Breast epithelium (tissue), 4 donors: ENCODE measurements at regions not wholly inside any gene's neighbourhood (a gene's known extent, or its start where the extent isn't known, plus 50 kb on each side); places are given as distances from the start of the nearest gene placed in this dataset.

Source experiments
- DNase-seq, 2 donors: peaks; one replicate each; pipeline ENCODE4 v3.0.0-alpha.2; 2019; ENCODE audit warnings: low spot score in 2 of 2
- H3K27ac ChIP-seq, 2 donors: fragments of 200-600 bp; sonication (generic) in 1 of 2; one replicate each; pipeline ENCODE4 v1.5.1; 2016 to 2019; ENCODE audit warnings: mild to moderate bottlenecking in 1 of 2
- H3K27me3 ChIP-seq, 2 donors: fragments of 200-600 bp; sonication (generic) in 1 of 2; one replicate each; pipeline versions ENCODE4 v1.5.1 to v1.6.0; 2017 to 2019; ENCODE audit warnings: control low read depth in 1 of 2, mild to moderate bottlenecking in 1 of 2
- H3K36me3 ChIP-seq: fragments of 200-600 bp; one replicate; pipeline ENCODE4 v1.5.1; 2019
- H3K4me1 ChIP-seq, 2 donors: fragments of 200-600 bp; sonication (generic); one replicate each; pipeline ENCODE4 v1.5.1; 2016 to 2019; ENCODE audit warnings: control low read depth in 1 of 2
- H3K4me3 ChIP-seq, 3 donors: fragments of 200-600 bp; sonication (generic); 1 replicate in 2 of 3; 2 replicates in 1 of 3; pipeline ENCODE4 v1.5.1; 2016 to 2019; ENCODE audit warnings: mild to moderate bottlenecking in 3 of 3, moderate library complexity in 2 of 3
- H3K9me3 ChIP-seq, 2 donors: fragments of 200-600 bp; sonication (generic) in 1 of 2; one replicate each; pipeline ENCODE4 v1.5.1; 2016 to 2019; ENCODE audit warnings: control low read depth in 1 of 2
- CTCF ChIP-seq, 3 donors: fragments of 450-650 bp; IDR thresholded peaks; one replicate each; pipeline ENCODE4 v1.5.1; 2016 to 2017; ENCODE audit warnings: antibody characterized with exemption in 3 of 3, mild to moderate bottlenecking in 3 of 3, moderate library complexity in 3 of 3
- POLR2A ChIP-seq: fragments of 450-650 bp; IDR thresholded peaks from one replicate; pipeline ENCODE4 v1.6.1; 2016; ENCODE audit warnings: antibody characterized with exemption, mild to moderate bottlenecking, moderate library complexity
- POLR2AphosphoS5 ChIP-seq, 3 donors: sonication (generic); formaldehyde crosslinking; IDR thresholded peaks; one replicate each; pipeline ENCODE4 v1.6.1; 2017; ENCODE audit warnings: antibody characterized with exemption in 3 of 3
- intact Hi-C: fragments of 100-400 bp; cut with DNase I; formaldehyde crosslinking; loops from one replicate; pipeline ENCODE4 v1.15.1; 2023; ENCODE audit warnings: low total_unique reads

- Histone ChIP-seq H3K9me3 (no peaks in the 10 kb centered on the region), H3K4me1 (no peaks in the 10 kb centered on the region), H3K4me3 (no peak overlapping the region), H3K27me3 (no peaks in the 10 kb centered on the region), H3K36me3 (no peaks in the 10 kb centered on the region), H3K27ac (no peak overlapping the region)
- intact Hi-C loops, result no loop called here
- no peak for TF ChIP-seq POLR2AphosphoS5 (IDR thresholded peaks at IDR 0.05)
- no peak for TF ChIP-seq CTCF (IDR thresholded peaks at IDR 0.05)
- no peak for TF ChIP-seq POLR2A
- DNase-seq, result no peak
These were observed 692.0 kb downstream of the DHX35 start for GRCh38 chr20:39654171-39654570.

- no peaks in the 10 kb centered on the region for H3K36me3 ChIP-seq
- no peaks in the 10 kb centered on the region for H3K9me3 ChIP-seq
- H3K27me3 ChIP-seq, result no peaks in the 10 kb centered on the region
- TF ChIP-seq CTCF (IDR thresholded peaks at IDR 0.05), result no peak
- TF ChIP-seq POLR2A, result no peak
- no peak for TF ChIP-seq POLR2AphosphoS5 (IDR thresholded peaks at IDR 0.05)
- no peaks in the 10 kb centered on the region for H3K4me1 ChIP-seq
- intact Hi-C loops, result no loop called here
- H3K4me3 ChIP-seq, result no peak overlapping the region
- no peak for DNase-seq
- H3K27ac ChIP-seq, result no peak overlapping the region
These were observed 689.6 kb downstream of the DHX35 start for GRCh38 chr20:39651645-39652325.

GRCh38 chr20:39646874-39647413 lies 684.8 kb downstream of the DHX35 start:
- no peak overlapping the region for H3K27ac ChIP-seq
- no peak for DNase-seq
- H3K4me3 ChIP-seq, result no peak overlapping the region
- H3K4me1 ChIP-seq, result no peaks in the 10 kb centered on the region
- no peak for TF ChIP-seq POLR2A
- TF ChIP-seq POLR2AphosphoS5 (IDR thresholded peaks at IDR 0.05), result no peak
- no peak for TF ChIP-seq CTCF (IDR thresholded peaks at IDR 0.05)
- H3K9me3 ChIP-seq, result no peaks in the 10 kb centered on the region
- intact Hi-C loops, result no loop called here
- H3K27me3 ChIP-seq, result no peaks in the 10 kb centered on the region
- H3K36me3 ChIP-seq, result no peaks in the 10 kb centered on the region

- no peak for DNase-seq
- no peaks in the 10 kb centered on the region for H3K27me3 ChIP-seq
- no peak overlapping the region for H3K27ac ChIP-seq
- H3K9me3 ChIP-seq, result no peaks in the 10 kb centered on the region
- no peaks in the 10 kb centered on the region for H3K36me3 ChIP-seq
- no peaks in the 10 kb centered on the region for H3K4me1 ChIP-seq
- no peak for TF ChIP-seq POLR2A
- no peak for TF ChIP-seq CTCF (IDR thresholded peaks at IDR 0.05)
- no peak for TF ChIP-seq POLR2AphosphoS5 (IDR thresholded peaks at IDR 0.05)
- no peak overlapping the region for H3K4me3 ChIP-seq
- intact Hi-C loops, result no loop called here
These were observed 683.0 kb downstream of the DHX35 start for GRCh38 chr20:39645131-39645530.

- no peaks in the 10 kb centered on the region for H3K9me3 ChIP-seq
- no peaks in the 10 kb centered on the region for H3K4me1 ChIP-seq
- no peak for TF ChIP-seq POLR2A
- no peak for TF ChIP-seq POLR2AphosphoS5 (IDR thresholded peaks at IDR 0.05)
- TF ChIP-seq CTCF (IDR thresholded peaks at IDR 0.05), result no peak
- intact Hi-C loops, result loop anchor here (2.0 kb wide), 1 partner anchor 64 kb away; no protein-coding TSS in a partner anchor
- DNase-seq, result no peak
- H3K27ac ChIP-seq, result no peak overlapping the region
- no peaks in the 10 kb centered on the region for H3K27me3 ChIP-seq
- H3K36me3 ChIP-seq, result no peaks in the 10 kb centered on the region
- no peak overlapping the region for H3K4me3 ChIP-seq
These were observed 681.1 kb downstream of the DHX35 start for GRCh38 chr20:39643292-39643691.
